ENCODE measurements at regions not wholly inside any gene's neighbourhood (a gene's known extent, or its start where the extent isn't known, plus 50 kb on each side); places are given as distances from the start of the nearest gene placed in this dataset.

- no peak for DNase-seq
- Histone ChIP-seq H3K27me3 (ENCODE audit: control insufficient read depth, insufficient read depth, low read length) (no peaks in the 10 kb centered on the region), H3K36me3 (replicated peaks; ENCODE audit: control insufficient read depth, insufficient read depth, low read length) (no peaks in the 10 kb centered on the region), H3K4me3 (ENCODE audit: insufficient read depth, low read depth, low read length) (no peak overlapping the region)
These were observed 99.7 kb upstream of the SLC38A2 start for GRCh38 chr12:46472144-46472705.

GRCh38 chr12:46471404-46471803 is 98.8 kb upstream of the SLC38A2 start:
- no peak for DNase-seq
- Histone ChIP-seq H3K36me3 (replicated peaks; ENCODE audit: control insufficient read depth, insufficient read depth, low read length) (no peaks in the 10 kb centered on the region), H3K27me3 (ENCODE audit: control insufficient read depth, insufficient read depth, low read length) (no peaks in the 10 kb centered on the region), H3K4me3 (ENCODE audit: insufficient read depth, low read depth, low read length) (no peak overlapping the region)

GRCh38 chr12:46470975-46471374 is 98.4 kb upstream of the SLC38A2 start:
- Histone ChIP-seq H3K4me3 (ENCODE audit: insufficient read depth, low read depth, low read length) (no peak overlapping the region), H3K27me3 (ENCODE audit: control insufficient read depth, insufficient read depth, low read length) (no peaks in the 10 kb centered on the region), H3K36me3 (replicated peaks; ENCODE audit: control insufficient read depth, insufficient read depth, low read length) (no peaks in the 10 kb centered on the region)
- DNase-seq = no peak

- no peak overlapping the region for H3K4me3 ChIP-seq (ENCODE audit: insufficient read depth, low read depth, low read length)
- no peaks in the 10 kb centered on the region for H3K36me3 ChIP-seq (replicated peaks; ENCODE audit: control insufficient read depth, insufficient read depth, low read length)
- no peak for DNase-seq
- H3K27me3 ChIP-seq (ENCODE audit: control insufficient read depth, insufficient read depth, low read length) = no peaks in the 10 kb centered on the region
These were observed 97.6 kb upstream of the SLC38A2 start for GRCh38 chr12:46470036-46470627.

GRCh38 chr12:46468813-46469212 is 96.2 kb upstream of the SLC38A2 start:
- no peak overlapping the region for H3K4me3 ChIP-seq (ENCODE audit: insufficient read depth, low read depth, low read length)
- no peaks in the 10 kb centered on the region for H3K36me3 ChIP-seq (replicated peaks; ENCODE audit: control insufficient read depth, insufficient read depth, low read length)
- DNase-seq = no peak
- H3K27me3 ChIP-seq (ENCODE audit: control insufficient read depth, insufficient read depth, low read length) = no peaks in the 10 kb centered on the region

GRCh38 chr12:46468160-46468559 is 95.6 kb upstream of the SLC38A2 start:
- no peaks in the 10 kb centered on the region for H3K36me3 ChIP-seq (replicated peaks; ENCODE audit: control insufficient read depth, insufficient read depth, low read length)
- no peaks in the 10 kb centered on the region for H3K27me3 ChIP-seq (ENCODE audit: control insufficient read depth, insufficient read depth, low read length)
- H3K4me3 ChIP-seq (ENCODE audit: insufficient read depth, low read depth, low read length) = no peak overlapping the region
- no peak for DNase-seq

GRCh38 chr12:46465307-46465706 is 92.7 kb upstream of the SLC38A2 start:
- DNase-seq = no peak
- Histone ChIP-seq H3K36me3 (replicated peaks; ENCODE audit: control insufficient read depth, insufficient read depth, low read length) (no peaks in the 10 kb centered on the region), H3K4me3 (ENCODE audit: insufficient read depth, low read depth, low read length) (no peak overlapping the region), H3K27me3 (ENCODE audit: control insufficient read depth, insufficient read depth, low read length) (no peaks in the 10 kb centered on the region)

- H3K27me3 ChIP-seq (ENCODE audit: control insufficient read depth, insufficient read depth, low read length) = no peaks in the 10 kb centered on the region
These were observed 92.3 kb upstream of the SLC38A2 start for GRCh38 chr12:46464863-46465262.

GRCh38 chr12:46462641-46463355 is 90.2 kb upstream of the SLC38A2 start:
- Histone ChIP-seq H3K27me3 (ENCODE audit: control insufficient read depth, insufficient read depth, low read length) (no peaks in the 10 kb centered on the region), H3K4me3 (ENCODE audit: insufficient read depth, low read depth, low read length) (no peak overlapping the region), H3K36me3 (replicated peaks; ENCODE audit: control insufficient read depth, insufficient read depth, low read length) (no peaks in the 10 kb centered on the region)
- DNase-seq = no peak

More at GRCh38 chr12:46464863-46465262, 92.3 kb upstream of the SLC38A2 start:
- DNase-seq = no peak
- no peak overlapping the region for H3K4me3 ChIP-seq (ENCODE audit: insufficient read depth, low read depth, low read length)
- H3K36me3 ChIP-seq (replicated peaks; ENCODE audit: control insufficient read depth, insufficient read depth, low read length) = no peaks in the 10 kb centered on the region

GRCh38 chr12:46461907-46462640 is 89.5 kb upstream of the SLC38A2 start:
- no peaks in the 10 kb centered on the region for H3K27me3 ChIP-seq (ENCODE audit: control insufficient read depth, insufficient read depth, low read length)
- H3K4me3 ChIP-seq (ENCODE audit: insufficient read depth, low read depth, low read length) = no peak overlapping the region
- DNase-seq = no peak
- H3K36me3 ChIP-seq (replicated peaks; ENCODE audit: control insufficient read depth, insufficient read depth, low read length) = no peaks in the 10 kb centered on the region

GRCh38 chr12:46461459-46461858 is 88.9 kb upstream of the SLC38A2 start:
- no peaks in the 10 kb centered on the region for H3K36me3 ChIP-seq (replicated peaks; ENCODE audit: control insufficient read depth, insufficient read depth, low read length)
- no peaks in the 10 kb centered on the region for H3K27me3 ChIP-seq (ENCODE audit: control insufficient read depth, insufficient read depth, low read length)
- H3K4me3 ChIP-seq (ENCODE audit: insufficient read depth, low read depth, low read length) = no peak overlapping the region
- no peak for DNase-seq

- no peak for DNase-seq
- Histone ChIP-seq H3K36me3 (replicated peaks; ENCODE audit: control insufficient read depth, insufficient read depth, low read length) (no peaks in the 10 kb centered on the region), H3K4me3 (ENCODE audit: insufficient read depth, low read depth, low read length) (no peak overlapping the region)
These were observed 88.2 kb upstream of the SLC38A2 start for GRCh38 chr12:46460682-46461210.

GRCh38 chr12:46459861-46460545 is 87.4 kb upstream of the SLC38A2 start:
- no peaks in the 10 kb centered on the region for H3K27me3 ChIP-seq (ENCODE audit: control insufficient read depth, insufficient read depth, low read length)
- no peak for DNase-seq
- H3K4me3 ChIP-seq (ENCODE audit: insufficient read depth, low read depth, low read length) = no peak overlapping the region
- H3K36me3 ChIP-seq (replicated peaks; ENCODE audit: control insufficient read depth, insufficient read depth, low read length) = no peaks in the 10 kb centered on the region; the same call in 1 of the 2 replicates

More at GRCh38 chr12:46460682-46461210, 88.2 kb upstream of the SLC38A2 start:
- no peaks in the 10 kb centered on the region for H3K27me3 ChIP-seq (ENCODE audit: control insufficient read depth, insufficient read depth, low read length)

- Histone ChIP-seq H3K36me3 (replicated peaks; ENCODE audit: control insufficient read depth, insufficient read depth, low read length) (no peaks in the 10 kb centered on the region; the same call in 1 of the 2 replicates), H3K4me3 (ENCODE audit: insufficient read depth, low read depth, low read length) (no peak overlapping the region), H3K27me3 (ENCODE audit: control insufficient read depth, insufficient read depth, low read length) (no peaks in the 10 kb centered on the region)
- no peak for DNase-seq
These were observed 86.5 kb upstream of the SLC38A2 start for GRCh38 chr12:46459111-46459510.

All from H7 (cell line).